GM19023 (cell line): ENCODE measurements at regions not wholly inside any gene's neighbourhood (a gene's known extent, or its start where the extent isn't known, plus 50 kb on each side); places are given as distances from the start of the nearest gene placed in this dataset.
"Not testable (repeated sequence)": the region's sequence is repeated elsewhere in the genome, so short reads cannot be mapped to it uniquely, and the experiment has no call there.

Experiments used
- ATAC-seq: cut with Tn5 transposase; IDR thresholded peaks from one replicate; pipeline ENCODE4 v1.9.1; 2021; ENCODE audit warnings: mild to moderate bottlenecking, moderate library complexity; ENCODE audit not compliant: unreplicated experiment

DNA sequence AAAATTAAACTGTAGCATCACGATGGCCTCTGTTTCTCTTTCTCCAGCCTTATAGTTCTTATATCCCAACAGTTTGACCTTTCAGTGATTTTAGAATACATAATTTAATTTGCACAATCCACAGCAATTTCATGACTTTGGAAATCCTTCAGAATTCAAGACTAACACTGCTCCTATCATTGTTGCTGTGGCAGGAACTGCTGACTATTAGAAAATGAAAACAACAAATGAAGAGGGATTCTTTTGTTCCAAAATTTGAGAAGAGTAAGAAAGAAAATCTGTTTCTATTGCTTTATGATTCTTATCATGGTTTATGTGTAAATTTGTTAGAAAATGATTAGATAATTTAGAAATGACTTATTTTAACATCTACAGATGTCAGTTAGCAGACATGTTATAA is 604.0 kb upstream of the ADGRB3 start:
- no peak for ATAC-seq

- ATAC-seq, result no peak
These were observed 608.6 kb upstream of the ADGRB3 start for GRCh38 chr6:68026483-68026882.

GRCh38 chr6:68025764-68026163 is 609.3 kb upstream of the ADGRB3 start:
- ATAC-seq, result no peak

GRCh38 chr6:68024570-68025269 is 610.4 kb upstream of the ADGRB3 start:
- ATAC-seq, result no peak

DNA sequence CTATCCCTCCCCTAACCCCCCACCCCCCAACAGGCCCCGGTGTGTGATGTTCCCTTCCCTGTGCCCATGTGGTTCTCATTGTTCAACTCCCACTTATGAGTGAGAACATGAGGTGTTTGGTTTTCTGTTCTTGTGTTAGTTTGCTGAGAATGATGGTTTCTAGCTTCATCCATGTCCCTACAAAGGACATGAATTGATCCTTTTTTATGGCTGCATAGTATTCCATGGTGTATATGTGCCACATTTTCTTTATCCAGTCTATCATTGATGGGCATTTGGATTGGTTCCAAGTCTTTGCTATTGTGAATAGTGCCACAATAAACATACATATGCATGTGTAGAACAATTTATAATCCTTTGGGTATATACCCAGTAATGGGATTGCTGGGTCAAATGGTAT is 612.1 kb upstream of the ADGRB3 start:
- ATAC-seq, result not testable (repeated sequence)

- no peak for ATAC-seq
These were observed 621.1 kb upstream of the ADGRB3 start for GRCh38 chr6:68013780-68014515.

GRCh38 chr6:68012822-68013221 is 622.3 kb upstream of the ADGRB3 start:
- no peak for ATAC-seq

GRCh38 chr6:68010936-68011335 is 624.1 kb upstream of the ADGRB3 start:
- ATAC-seq, result no peak

GRCh38 chr6:68008445-68008844 is 626.6 kb upstream of the ADGRB3 start:
- ATAC-seq, result no peak

GRCh38 chr6:68007717-68008116 is 627.4 kb upstream of the ADGRB3 start:
- no peak for ATAC-seq

GRCh38 chr6:67986694-67987232 is 648.3 kb upstream of the ADGRB3 start:
- no peak for ATAC-seq

GRCh38 chr6:67976486-67976885 is 658.6 kb upstream of the ADGRB3 start:
- ATAC-seq, result no peak

DNA sequence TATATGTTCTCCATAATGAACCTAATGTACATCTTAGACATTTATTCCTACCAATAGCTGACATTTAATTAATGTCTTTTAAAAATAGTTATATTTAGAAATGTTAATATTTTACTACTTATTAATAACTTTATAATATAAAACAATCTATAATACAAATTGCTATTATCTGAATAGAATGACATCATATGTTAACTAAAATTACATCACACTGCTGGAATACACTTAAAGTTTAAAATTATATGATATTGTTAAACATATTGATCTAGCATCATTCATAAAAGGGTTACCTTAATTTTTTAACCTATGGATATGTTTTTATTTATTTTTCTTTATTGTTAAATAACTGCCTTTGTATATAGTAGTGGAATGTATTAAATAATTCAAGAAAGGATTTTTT is 660.2 kb upstream of the ADGRB3 start:
- ATAC-seq, result no peak

DNA sequence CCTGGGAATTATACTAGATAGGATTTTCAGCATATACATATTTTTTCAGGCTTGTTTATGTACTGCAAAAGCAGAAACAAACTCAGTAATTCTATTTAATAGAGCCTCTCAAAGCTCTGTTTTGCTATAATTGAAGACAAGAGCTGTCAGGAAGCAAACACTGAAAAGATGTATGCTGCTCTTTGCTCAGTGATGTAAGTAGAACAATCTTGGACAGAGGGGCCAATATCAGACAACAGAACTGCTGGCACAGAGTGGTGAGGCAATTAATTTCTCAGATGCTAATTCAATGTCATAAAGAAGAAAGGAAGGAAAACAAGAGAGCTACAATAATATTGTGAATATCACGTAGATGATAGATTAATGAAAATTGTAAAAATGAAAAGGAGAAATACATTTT is 663.3 kb upstream of the ADGRB3 start:
- ATAC-seq, result no peak

GRCh38 chr6:67966830-67967229 is 668.3 kb upstream of the ADGRB3 start:
- no peak for ATAC-seq

GRCh38 chr6:67956352-67956751 is 678.7 kb upstream of the ADGRB3 start:
- no peak for ATAC-seq

GRCh38 chr6:67952948-67953347 is 682.1 kb upstream of the ADGRB3 start:
- ATAC-seq, result no peak

DNA sequence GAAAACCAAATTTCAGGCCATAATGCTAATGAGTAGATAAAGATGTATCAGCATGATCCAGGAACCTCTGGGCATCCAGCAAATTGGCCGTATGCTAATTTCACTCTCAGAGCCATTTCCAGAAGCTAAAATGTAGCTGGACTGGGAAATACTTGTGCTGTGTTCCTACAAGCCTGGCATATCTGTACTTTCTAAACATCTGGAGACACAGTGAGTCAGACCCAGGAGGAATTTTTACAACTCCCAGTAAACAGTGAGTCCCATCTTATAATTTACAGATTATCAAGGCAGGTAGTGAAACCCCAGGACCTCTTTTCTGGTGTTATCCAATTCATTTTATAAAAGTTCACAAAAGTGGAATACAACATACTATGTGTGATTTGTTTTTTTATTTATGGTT is 683.0 kb upstream of the ADGRB3 start:
- no peak for ATAC-seq

DNA sequence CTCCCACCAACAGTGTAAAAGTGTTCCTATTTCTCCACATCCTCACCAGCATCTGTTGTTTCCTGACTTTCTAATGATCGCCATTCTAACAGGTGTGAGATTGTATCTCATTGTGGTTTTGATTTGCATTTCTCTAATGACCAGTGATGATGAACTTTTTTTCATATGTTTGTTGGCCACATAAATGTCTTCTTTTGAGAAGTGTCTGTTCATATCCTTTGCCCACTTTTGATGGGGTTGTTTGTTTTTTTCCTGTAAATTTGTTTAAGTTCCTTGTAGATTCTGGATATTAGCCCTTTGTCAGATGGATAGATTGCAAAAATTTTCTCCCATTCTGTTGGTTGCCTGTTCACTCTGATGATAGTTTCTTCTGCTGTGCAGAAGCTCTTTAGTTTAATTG is 687.3 kb upstream of the ADGRB3 start:
- ATAC-seq, result not testable (repeated sequence)

DNA sequence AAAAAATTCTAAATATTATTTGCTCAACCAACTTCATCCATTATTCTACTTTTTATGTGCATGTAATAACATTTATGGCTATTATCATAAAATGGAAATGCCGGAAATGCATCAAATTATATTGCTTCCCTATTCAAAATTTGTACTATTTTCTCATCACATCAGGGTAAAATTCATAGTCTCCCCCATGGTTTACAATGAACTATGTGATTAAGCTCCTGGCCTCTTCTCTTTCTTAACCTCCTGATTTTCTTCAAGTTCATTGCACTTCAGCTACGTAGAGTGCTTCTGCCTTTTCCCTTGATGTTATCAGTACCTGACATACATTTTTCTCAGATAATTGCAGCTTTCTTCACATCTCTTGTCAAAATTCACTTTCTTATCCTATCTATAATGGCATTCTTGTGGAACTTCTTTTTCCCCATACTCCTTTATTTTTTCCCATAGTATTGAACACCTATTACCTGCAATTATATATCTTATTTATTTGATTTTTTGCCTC is 699.1 kb upstream of the ADGRB3 start:
- ATAC-seq, result no peak

GRCh38 chr6:67933278-67933677 is 701.8 kb upstream of the ADGRB3 start:
- ATAC-seq, result no peak

DNA sequence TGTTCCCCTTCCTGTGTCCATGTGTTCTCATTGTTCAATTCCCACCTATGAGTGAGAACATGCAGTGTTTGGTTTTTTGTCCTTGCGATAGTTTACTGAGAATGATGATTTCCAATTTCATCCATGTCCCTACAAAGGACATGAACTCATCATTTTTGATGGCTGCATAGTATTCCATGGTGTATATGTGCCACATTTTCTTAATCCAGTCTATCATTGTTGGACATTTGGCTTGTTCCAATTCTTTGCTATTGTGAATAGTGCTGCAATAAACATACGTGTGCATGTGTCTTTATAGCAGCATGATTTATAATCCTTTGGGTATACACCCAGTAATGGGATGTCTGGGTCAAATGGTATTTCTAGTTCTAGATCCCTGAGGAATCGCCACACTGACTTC is 712.5 kb upstream of the ADGRB3 start:
- ATAC-seq, result not testable (repeated sequence)
